Prostate gland (tissue), 2 donors: ENCODE measurements at regions not wholly inside any gene's neighbourhood (a gene's known extent, or its start where the extent isn't known, plus 50 kb on each side); places are given as distances from the start of the nearest gene placed in this dataset.

ENCODE experiments used
- CTCF ChIP-seq, 4 experiments: fragments of 200-600 bp in 2 of 4; fragments of 450-650 bp in 2 of 4; sonication (generic) in 2 of 4; IDR thresholded peaks; 1 replicate in 3 of 4; 2 replicates in 1 of 4; pipeline ENCODE4 v1.5.1; 2016 to 2019; ENCODE audit warnings: antibody characterized with exemption in 4 of 4, mild to moderate bottlenecking in 2 of 4, moderate library complexity in 2 of 4
- POLR2AphosphoS5 ChIP-seq: sonication (generic); formaldehyde crosslinking; IDR thresholded peaks from one replicate; pipeline ENCODE4 v1.6.1; 2017; ENCODE audit warnings: antibody characterized with exemption

GRCh38 chr1:187252923-187253322 lies 424.2 kb downstream of the PLA2G4A start:
- TF ChIP-seq POLR2AphosphoS5, result no peak
- no peak for TF ChIP-seq CTCF (IDR thresholded peaks at IDR 0.05)
